ENCODE measurements at regions not wholly inside any gene's neighbourhood (a gene's known extent, or its start where the extent isn't known, plus 50 kb on each side); places are given as distances from the start of the nearest gene placed in this dataset.

DNA sequence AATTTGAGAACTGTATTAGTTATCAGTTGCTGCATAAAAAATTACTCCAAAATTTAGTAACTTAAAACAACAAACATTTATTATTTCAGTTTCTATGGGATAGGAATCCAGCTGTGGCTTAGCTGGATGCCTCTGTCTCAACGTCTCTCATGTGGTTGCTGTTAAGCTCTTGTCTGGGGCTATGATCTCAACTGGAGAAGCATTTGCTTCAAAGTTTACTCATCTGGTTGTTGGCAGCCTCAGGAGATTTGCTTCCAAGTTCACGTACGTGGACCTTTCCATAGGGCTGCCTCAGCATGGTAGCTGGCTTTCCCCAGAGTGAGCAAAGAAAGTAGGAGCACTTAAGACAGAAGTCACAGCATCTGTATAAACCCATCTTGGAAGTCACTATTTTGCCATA, 144.9 kb upstream of the SESN3 start:
- TF ChIP-seq, protein P1, sequence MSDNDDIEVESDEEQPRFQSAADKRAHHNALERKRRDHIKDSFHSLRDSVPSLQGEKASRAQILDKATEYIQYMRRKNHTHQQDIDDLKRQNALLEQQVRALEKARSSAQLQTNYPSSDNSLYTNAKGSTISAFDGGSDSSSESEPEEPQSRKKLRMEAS (IDR thresholded peaks at IDR 0.05; ENCODE audit: insufficient read depth, insufficient read length), result no peak
- TF ChIP-seq, protein P2, sequence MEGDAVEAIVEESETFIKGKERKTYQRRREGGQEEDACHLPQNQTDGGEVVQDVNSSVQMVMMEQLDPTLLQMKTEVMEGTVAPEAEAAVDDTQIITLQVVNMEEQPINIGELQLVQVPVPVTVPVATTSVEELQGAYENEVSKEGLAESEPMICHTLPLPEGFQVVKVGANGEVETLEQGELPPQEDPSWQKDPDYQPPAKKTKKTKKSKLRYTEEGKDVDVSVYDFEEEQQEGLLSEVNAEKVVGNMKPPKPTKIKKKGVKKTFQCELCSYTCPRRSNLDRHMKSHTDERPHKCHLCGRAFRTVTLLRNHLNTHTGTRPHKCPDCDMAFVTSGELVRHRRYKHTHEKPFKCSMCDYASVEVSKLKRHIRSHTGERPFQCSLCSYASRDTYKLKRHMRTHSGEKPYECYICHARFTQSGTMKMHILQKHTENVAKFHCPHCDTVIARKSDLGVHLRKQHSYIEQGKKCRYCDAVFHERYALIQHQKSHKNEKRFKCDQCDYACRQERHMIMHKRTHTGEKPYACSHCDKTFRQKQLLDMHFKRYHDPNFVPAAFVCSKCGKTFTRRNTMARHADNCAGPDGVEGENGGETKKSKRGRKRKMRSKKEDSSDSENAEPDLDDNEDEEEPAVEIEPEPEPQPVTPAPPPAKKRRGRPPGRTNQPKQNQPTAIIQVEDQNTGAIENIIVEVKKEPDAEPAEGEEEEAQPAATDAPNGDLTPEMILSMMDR (IDR thresholded peaks at IDR 0.05; ENCODE audit: extremely low read depth in 1 of 2, insufficient read depth in 1 of 2, low read depth in 1 of 2, low read length in 2 of 2), result no peak
- TF ChIP-seq JUN (IDR thresholded peaks at IDR 0.05; ENCODE audit: borderline replicate concordance, insufficient read depth, insufficient read length, low read depth) (no peak), EZH2 (IDR thresholded peaks at IDR 0.05; ENCODE audit: borderline replicate concordance, low read depth, low read length, severe bottlenecking) (no peak)

Data from endothelial cell of umbilical vein (primary cell).